Neural progenitor cell (in vitro differentiated cells): ENCODE measurements at regions not wholly inside any gene's neighbourhood (a gene's known extent, or its start where the extent isn't known, plus 50 kb on each side); places are given as distances from the start of the nearest gene placed in this dataset.

Source experiments
- DNase-seq: peaks from one replicate; pipeline ENCODE4 v3.0.0-alpha.2; 2016; ENCODE audit warnings: low spot score
- H2AFZ ChIP-seq: fragments of 200-600 bp; sonication (generic); replicated peaks from 2 replicates; pipeline ENCODE4 v1.6.1; 2016; ENCODE audit warnings: antibody characterized with exemption
- H3F3A ChIP-seq: fragments of 200-600 bp; sonication (generic); 2 replicates; pipeline ENCODE4 v1.6.1; 2016; ENCODE audit warnings: antibody characterized with exemption, low read depth
- H3K27ac ChIP-seq: fragments of 200-600 bp; sonication (generic); 2 replicates; pipeline ENCODE4 v1.5.1; 2016; ENCODE audit warnings: mild to moderate bottlenecking
- H3K27me3 ChIP-seq: fragments of 200-600 bp; sonication (generic); 2 replicates; pipeline ENCODE4 v1.6.1; 2016; ENCODE audit warnings: mild to moderate bottlenecking, moderate library complexity
- H3K36me3 ChIP-seq: fragments of 200-600 bp; sonication (generic); 2 replicates; pipeline ENCODE4 v1.5.1; 2016
- H3K4me1 ChIP-seq: fragments of 200-600 bp; sonication (generic); 2 replicates; pipeline ENCODE4 v1.6.1; 2016; ENCODE audit warnings: mixed run types
- H3K4me2 ChIP-seq: fragments of 200-600 bp; sonication (generic); 2 replicates; pipeline ENCODE4 v1.6.1; 2016
- H3K4me3 ChIP-seq: fragments of 200-600 bp; sonication (generic); 2 replicates; pipeline ENCODE4 v1.5.1; 2016
- H3K79me2 ChIP-seq: fragments of 200-600 bp; sonication (generic); 2 replicates; pipeline ENCODE4 v1.6.1; 2016; ENCODE audit warnings: low read depth
- H3K9ac ChIP-seq: fragments of 200-600 bp; sonication (generic); 2 replicates; pipeline ENCODE4 v1.6.1; 2016
- H3K9me3 ChIP-seq: fragments of 200-600 bp; sonication (generic); 2 replicates; pipeline ENCODE4 v1.5.1; 2016; ENCODE audit warnings: low read depth
- H4K20me1 ChIP-seq: fragments of 200-600 bp; sonication (generic); 2 replicates; pipeline ENCODE4 v1.6.1; 2016; ENCODE audit warnings: low read depth
- H3K27ac Mint-ChIP-seq: 3 replicates; pipeline ENCODE4 v1.8.0; 2021; ENCODE audit warnings: mixed read lengths
- H3K27me3 Mint-ChIP-seq: 2 replicates; pipeline ENCODE4 v1.8.0; 2022; ENCODE audit warnings: low read depth, mild to moderate bottlenecking, inconsistent platforms, moderate library complexity, mixed read lengths; ENCODE audit not compliant: insufficient read depth
- H3K36me3 Mint-ChIP-seq: 3 replicates; pipeline ENCODE4 v1.8.0; 2021; ENCODE audit warnings: mixed read lengths
- H3K4me1 Mint-ChIP-seq: 3 replicates; pipeline ENCODE4 v1.8.0; 2021; ENCODE audit warnings: mixed read lengths
- H3K4me3 Mint-ChIP-seq: 3 replicates; pipeline ENCODE4 v1.8.0; 2021; ENCODE audit warnings: mild to moderate bottlenecking, moderate library complexity, mixed read lengths
- H3K9me3 Mint-ChIP-seq: 3 replicates; pipeline ENCODE4 v1.8.0; 2020; ENCODE audit warnings: mixed read lengths
- EZH2 ChIP-seq: fragments of 200-600 bp; sonication (generic); IDR thresholded peaks from 2 replicates; pipeline ENCODE4 v1.6.1; 2017; ENCODE audit warnings: antibody characterized with exemption, mild to moderate bottlenecking, moderate library complexity
- EZH2phosphoT487 ChIP-seq: fragments of 200-600 bp; sonication (generic); IDR thresholded peaks from 2 replicates; pipeline ENCODE4 v1.6.1; 2017; ENCODE audit warnings: antibody characterized with exemption
- TF ChIP-seq, protein P1 (sequence below): fragments of 200-600 bp; sonication (generic); IDR thresholded peaks from 2 replicates; pipeline ENCODE4 v1.5.1; 2017; ENCODE audit warnings: antibody characterized with exemption, mild to moderate bottlenecking

DNA sequence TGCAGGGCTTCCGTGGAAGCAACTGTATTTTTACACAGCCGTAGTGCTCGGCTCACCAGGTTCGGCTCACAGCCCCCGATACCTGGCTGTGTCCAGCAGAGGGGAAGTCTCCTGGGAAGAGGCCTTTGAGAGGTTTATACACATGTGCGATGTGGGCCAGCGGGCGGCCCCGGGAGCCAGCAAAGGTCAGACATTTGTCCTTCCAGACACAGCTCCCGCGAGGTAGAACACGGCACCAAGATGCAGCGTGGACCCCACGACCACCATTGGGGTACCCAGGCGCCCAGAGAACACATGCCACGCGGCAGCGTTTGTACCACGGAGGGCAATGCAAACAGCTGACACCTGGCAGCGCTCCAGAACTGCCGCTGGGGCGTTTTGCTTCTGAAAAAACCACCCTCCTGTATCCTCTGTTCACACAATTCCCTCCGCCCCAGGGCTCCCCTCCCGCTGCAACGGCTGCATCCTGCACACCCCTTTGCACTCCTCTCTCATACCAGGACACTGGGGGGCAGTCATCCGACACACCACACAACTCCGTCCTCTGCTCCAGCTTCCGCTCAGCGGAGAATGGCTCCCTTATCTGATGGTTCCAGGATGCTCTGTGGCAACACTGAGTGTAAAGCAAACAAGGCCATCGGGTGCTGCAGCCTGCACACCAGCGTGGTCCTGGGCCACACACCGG lies 235.3 kb downstream of the SYK start:
- H3K27me3 Mint-ChIP-seq, result peaks cover 9% of the 10 kb centered on the region
- no peaks in the 10 kb centered on the region for H3K79me2 ChIP-seq
- peak overlapping the region; percentile 88 for H2AFZ ChIP-seq
- H3K9ac ChIP-seq, result no peak overlapping the region
- H3K4me1 ChIP-seq, result peaks cover 11% of the 10 kb centered on the region
- no peaks in the 10 kb centered on the region for H3K27me3 ChIP-seq
- H3K27ac Mint-ChIP-seq, result peak overlapping the region; percentile 57
- peak overlapping the region; percentile 21 for H3K4me2 ChIP-seq
- no peaks in the 10 kb centered on the region for H3K36me3 Mint-ChIP-seq
- H3K4me1 Mint-ChIP-seq, result peaks cover 23% of the 10 kb centered on the region
- TF ChIP-seq, protein P1, sequence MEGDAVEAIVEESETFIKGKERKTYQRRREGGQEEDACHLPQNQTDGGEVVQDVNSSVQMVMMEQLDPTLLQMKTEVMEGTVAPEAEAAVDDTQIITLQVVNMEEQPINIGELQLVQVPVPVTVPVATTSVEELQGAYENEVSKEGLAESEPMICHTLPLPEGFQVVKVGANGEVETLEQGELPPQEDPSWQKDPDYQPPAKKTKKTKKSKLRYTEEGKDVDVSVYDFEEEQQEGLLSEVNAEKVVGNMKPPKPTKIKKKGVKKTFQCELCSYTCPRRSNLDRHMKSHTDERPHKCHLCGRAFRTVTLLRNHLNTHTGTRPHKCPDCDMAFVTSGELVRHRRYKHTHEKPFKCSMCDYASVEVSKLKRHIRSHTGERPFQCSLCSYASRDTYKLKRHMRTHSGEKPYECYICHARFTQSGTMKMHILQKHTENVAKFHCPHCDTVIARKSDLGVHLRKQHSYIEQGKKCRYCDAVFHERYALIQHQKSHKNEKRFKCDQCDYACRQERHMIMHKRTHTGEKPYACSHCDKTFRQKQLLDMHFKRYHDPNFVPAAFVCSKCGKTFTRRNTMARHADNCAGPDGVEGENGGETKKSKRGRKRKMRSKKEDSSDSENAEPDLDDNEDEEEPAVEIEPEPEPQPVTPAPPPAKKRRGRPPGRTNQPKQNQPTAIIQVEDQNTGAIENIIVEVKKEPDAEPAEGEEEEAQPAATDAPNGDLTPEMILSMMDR, result peak; percentile 57
- TF ChIP-seq EZH2phosphoT487, result no peak
- no peak for TF ChIP-seq EZH2
- H3K9me3 Mint-ChIP-seq, result peaks cover 2% of the 10 kb centered on the region
- no peak overlapping the region for H3K27ac ChIP-seq
- no peak overlapping the region for H3K4me3 Mint-ChIP-seq
- H3K4me3 ChIP-seq, result no peak overlapping the region
- no peaks in the 10 kb centered on the region for H3K36me3 ChIP-seq
- no peaks in the 10 kb centered on the region for H3K9me3 ChIP-seq
- no peaks in the 10 kb centered on the region for H4K20me1 ChIP-seq
- DNase-seq, result peak; percentile 75
- no peaks in the 10 kb centered on the region for H3F3A ChIP-seq

DNA sequence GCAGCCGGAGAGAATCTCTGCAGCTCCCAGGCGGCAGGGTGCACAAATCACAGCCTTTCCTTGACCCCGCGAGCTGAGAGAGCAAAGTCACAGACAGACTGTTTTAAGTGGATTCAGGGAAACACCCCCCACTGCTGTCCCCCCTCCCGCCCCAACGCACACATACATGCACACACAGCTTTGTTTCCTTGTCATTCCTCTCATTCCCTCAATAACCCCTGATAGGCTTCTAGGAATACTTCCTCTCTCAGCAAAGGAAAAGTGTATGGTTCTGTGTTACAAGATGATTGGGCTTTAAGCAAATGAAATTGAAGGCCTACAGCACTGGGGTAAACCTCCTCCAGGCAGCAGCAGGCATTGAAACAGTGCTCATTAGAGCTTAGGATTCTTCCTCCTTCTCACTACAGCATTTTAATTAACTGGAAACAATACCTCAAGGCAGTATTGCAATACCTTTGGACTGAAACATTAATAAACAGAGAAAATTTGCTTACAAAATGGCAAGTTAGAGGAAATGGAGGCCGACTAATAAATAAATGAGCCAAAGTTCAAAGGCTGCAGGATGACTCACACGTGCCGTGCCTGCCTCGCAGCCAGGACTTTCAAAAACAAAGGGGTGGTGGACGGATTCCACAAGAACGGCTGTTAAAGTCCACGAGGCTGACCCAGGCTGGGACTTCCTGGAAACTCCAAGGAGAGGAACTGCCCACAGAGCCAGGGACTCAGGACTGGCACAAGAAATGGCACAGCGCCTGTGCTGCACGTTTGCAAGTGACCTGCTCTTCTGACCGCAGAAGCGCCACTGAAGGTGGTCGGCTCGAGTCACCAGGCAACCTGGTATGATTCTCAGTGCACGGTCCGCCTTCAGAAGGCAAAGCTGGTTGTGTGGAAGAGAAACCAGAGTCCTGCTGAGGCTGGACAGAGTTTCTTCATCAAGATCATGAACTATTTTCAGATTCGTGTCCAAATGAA lies 236.2 kb downstream of the SYK start:
- Histone ChIP-seq H3K9ac (no peak overlapping the region), H3K4me2 (peak overlapping the region; percentile 21), H3K36me3 (no peaks in the 10 kb centered on the region), H3K79me2 (no peaks in the 10 kb centered on the region), H3K4me3 (no peak overlapping the region), H4K20me1 (no peaks in the 10 kb centered on the region), H3K4me1 (peaks cover 11% of the 10 kb centered on the region), H3F3A (no peaks in the 10 kb centered on the region), H2AFZ (peak overlapping the region; percentile 88), H3K9me3 (no peaks in the 10 kb centered on the region), H3K27ac (no peak overlapping the region), H3K27me3 (no peaks in the 10 kb centered on the region)
- H3K27me3 Mint-ChIP-seq, result peaks cover 9% of the 10 kb centered on the region
- peaks cover 2% of the 10 kb centered on the region for H3K9me3 Mint-ChIP-seq
- H3K4me1 Mint-ChIP-seq, result peaks cover 23% of the 10 kb centered on the region
- DNase-seq, result no peak
- H3K36me3 Mint-ChIP-seq, result no peaks in the 10 kb centered on the region
- H3K27ac Mint-ChIP-seq, result peak overlapping the region; percentile 72
- H3K4me3 Mint-ChIP-seq, result no peak overlapping the region
- TF ChIP-seq EZH2phosphoT487, result no peak
- TF ChIP-seq, protein P1, result no peak
- no peak for TF ChIP-seq EZH2

DNA sequence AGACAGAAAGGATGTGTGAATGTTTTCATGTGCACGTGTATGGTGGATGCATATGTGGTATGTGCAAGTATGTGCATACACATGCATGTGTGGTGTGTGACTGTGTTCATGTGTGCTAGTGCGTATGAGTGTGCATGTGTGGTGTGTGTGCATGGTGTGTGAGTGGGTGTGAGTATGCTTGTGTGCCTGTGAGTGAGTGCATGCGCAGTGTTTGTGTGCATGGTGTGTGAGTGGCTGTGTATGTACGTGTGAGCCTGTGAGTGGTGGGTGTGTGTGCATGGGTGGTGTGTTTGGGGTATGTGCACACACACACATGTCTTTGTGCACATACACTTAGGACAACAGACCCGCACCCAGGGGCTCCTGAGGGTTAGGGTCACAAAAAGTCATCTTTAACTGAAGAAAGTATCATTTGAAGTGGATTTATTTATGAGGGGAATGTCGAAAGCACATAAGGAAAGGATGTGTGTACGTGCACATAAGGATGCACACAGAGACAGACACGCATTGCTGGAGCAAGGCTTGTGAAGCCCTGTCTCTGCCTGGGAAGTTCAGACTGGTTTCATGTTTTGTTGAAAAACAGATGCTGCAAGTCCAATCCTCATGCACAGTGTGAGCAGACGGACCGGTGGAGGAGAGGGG lies 237.0 kb downstream of the SYK start:
- Mint-ChIP-seq H3K9me3 (peaks cover 2% of the 10 kb centered on the region), H3K4me3 (no peak overlapping the region), H3K36me3 (no peaks in the 10 kb centered on the region), H3K27ac (peak overlapping the region; percentile 72), H3K27me3 (peaks cover 9% of the 10 kb centered on the region), H3K4me1 (peaks cover 23% of the 10 kb centered on the region)
- H3K4me3 ChIP-seq, result no peak overlapping the region
- H3K9me3 ChIP-seq, result no peaks in the 10 kb centered on the region
- H3K27ac ChIP-seq, result no peak overlapping the region
- H3K4me1 ChIP-seq, result peaks cover 11% of the 10 kb centered on the region
- no peaks in the 10 kb centered on the region for H3K36me3 ChIP-seq
- H4K20me1 ChIP-seq, result no peaks in the 10 kb centered on the region
- no peak overlapping the region for H3K9ac ChIP-seq
- no peaks in the 10 kb centered on the region for H3K27me3 ChIP-seq
- no peaks in the 10 kb centered on the region for H3K79me2 ChIP-seq
- H3K4me2 ChIP-seq, result no peak overlapping the region
- H3F3A ChIP-seq, result no peaks in the 10 kb centered on the region
- no peak overlapping the region for H2AFZ ChIP-seq
- TF ChIP-seq, protein P1, result no peak
- no peak for TF ChIP-seq EZH2phosphoT487
- no peak for TF ChIP-seq EZH2
- no peak for DNase-seq
